ENCODE measurements at regions not wholly inside any gene's neighbourhood (a gene's known extent, or its start where the extent isn't known, plus 50 kb on each side); places are given as distances from the start of the nearest gene placed in this dataset.

DNA sequence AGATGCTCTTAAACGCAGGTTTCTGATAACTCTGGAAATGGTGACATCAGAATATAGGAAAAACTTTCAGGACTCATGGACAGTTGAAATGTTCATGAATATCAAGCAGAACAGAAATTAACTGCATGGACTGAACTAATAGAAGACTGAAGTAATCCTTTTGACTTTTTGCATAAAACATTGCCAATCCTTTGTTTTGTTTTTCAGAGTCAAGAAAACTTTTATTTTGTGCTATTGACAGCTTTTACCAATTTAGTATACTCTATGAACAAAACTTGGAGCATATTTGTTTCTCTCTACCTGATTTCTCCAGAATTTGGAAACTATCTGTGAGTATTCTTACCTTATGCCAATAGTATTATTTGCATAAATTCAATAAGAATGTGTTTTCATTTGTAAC lies 61.2 kb upstream of the HMX1 start:
- TF ChIP-seq CREB1 (IDR thresholded peaks at IDR 0.05; ENCODE audit: low read depth) = no peak
- no peak for TF ChIP-seq CEBPB (IDR thresholded peaks at IDR 0.05)
- TF ChIP-seq EGR1 (IDR thresholded peaks at IDR 0.05) = no peak
- TF ChIP-seq, protein P1, sequence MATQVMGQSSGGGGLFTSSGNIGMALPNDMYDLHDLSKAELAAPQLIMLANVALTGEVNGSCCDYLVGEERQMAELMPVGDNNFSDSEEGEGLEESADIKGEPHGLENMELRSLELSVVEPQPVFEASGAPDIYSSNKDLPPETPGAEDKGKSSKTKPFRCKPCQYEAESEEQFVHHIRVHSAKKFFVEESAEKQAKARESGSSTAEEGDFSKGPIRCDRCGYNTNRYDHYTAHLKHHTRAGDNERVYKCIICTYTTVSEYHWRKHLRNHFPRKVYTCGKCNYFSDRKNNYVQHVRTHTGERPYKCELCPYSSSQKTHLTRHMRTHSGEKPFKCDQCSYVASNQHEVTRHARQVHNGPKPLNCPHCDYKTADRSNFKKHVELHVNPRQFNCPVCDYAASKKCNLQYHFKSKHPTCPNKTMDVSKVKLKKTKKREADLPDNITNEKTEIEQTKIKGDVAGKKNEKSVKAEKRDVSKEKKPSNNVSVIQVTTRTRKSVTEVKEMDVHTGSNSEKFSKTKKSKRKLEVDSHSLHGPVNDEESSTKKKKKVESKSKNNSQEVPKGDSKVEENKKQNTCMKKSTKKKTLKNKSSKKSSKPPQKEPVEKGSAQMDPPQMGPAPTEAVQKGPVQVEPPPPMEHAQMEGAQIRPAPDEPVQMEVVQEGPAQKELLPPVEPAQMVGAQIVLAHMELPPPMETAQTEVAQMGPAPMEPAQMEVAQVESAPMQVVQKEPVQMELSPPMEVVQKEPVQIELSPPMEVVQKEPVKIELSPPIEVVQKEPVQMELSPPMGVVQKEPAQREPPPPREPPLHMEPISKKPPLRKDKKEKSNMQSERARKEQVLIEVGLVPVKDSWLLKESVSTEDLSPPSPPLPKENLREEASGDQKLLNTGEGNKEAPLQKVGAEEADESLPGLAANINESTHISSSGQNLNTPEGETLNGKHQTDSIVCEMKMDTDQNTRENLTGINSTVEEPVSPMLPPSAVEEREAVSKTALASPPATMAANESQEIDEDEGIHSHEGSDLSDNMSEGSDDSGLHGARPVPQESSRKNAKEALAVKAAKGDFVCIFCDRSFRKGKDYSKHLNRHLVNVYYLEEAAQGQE (IDR thresholded peaks at IDR 0.05; ENCODE audit: low read depth) = no peak
- TF ChIP-seq FOXM1 (IDR thresholded peaks at IDR 0.05; ENCODE audit: borderline replicate concordance, low read depth) = no peak
- TF ChIP-seq, protein P2, sequence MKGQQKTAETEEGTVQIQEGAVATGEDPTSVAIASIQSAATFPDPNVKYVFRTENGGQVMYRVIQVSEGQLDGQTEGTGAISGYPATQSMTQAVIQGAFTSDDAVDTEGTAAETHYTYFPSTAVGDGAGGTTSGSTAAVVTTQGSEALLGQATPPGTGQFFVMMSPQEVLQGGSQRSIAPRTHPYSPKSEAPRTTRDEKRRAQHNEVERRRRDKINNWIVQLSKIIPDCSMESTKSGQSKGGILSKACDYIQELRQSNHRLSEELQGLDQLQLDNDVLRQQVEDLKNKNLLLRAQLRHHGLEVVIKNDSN (IDR thresholded peaks at IDR 0.05) = no peak
- TF ChIP-seq EP300 (IDR thresholded peaks at IDR 0.05; ENCODE audit: borderline replicate concordance) = no peak
- no peak for TF ChIP-seq TAF1 (IDR thresholded peaks at IDR 0.05; ENCODE audit: low read depth)

Measured in Ishikawa (cell line).